AG04449 (cell line): ENCODE measurements at regions not wholly inside any gene's neighbourhood (a gene's known extent, or its start where the extent isn't known, plus 50 kb on each side); places are given as distances from the start of the nearest gene placed in this dataset.

ENCODE experiments used
- CTCF ChIA-PET: fragments of 350-600 bp; formaldehyde crosslinking; extraction: SDS; loops from one replicate; lab custom pipeline; 2021; ENCODE audit warnings: antibody characterized with exemption; lab: Yijun Ruan, JAX
- POLR2A ChIA-PET: fragments of 400-600, 350-600 bp; formaldehyde crosslinking; extraction: SDS; loops from one replicate; lab custom pipeline; 2020; ENCODE audit warnings: antibody characterized with exemption, inconsistent platforms; lab: Yijun Ruan, JAX
- DNase-seq: peaks from one replicate; pipeline ENCODE4 v3.0.0-alpha.2; 2010; ENCODE audit warnings: low read depth, low spot score
- H3K4me3 ChIP-seq: 2 replicates; pipeline ENCODE4 v1.5.1; 2011; ENCODE audit warnings: low read depth, mild to moderate bottlenecking, control low read depth, low read length
- CTCF ChIP-seq: IDR thresholded peaks from one replicate; pipeline ENCODE4 v1.5.1; 2011; ENCODE audit warnings: mild to moderate bottlenecking, moderate library complexity, low read length, control low read depth, inconsistent platforms; ENCODE audit not compliant: insufficient read depth; ENCODE audit errors: missing control alignments

GRCh38 chr21:16794950-16795349 lies 717.9 kb upstream of the CXADR start:
- TF ChIP-seq CTCF = no peak
- no peak overlapping the region for H3K4me3 ChIP-seq
- ChIA-PET CTCF (no interaction called here), POLR2A (no interaction called here)
- DNase-seq = peak; percentile 70

GRCh38 chr21:16796776-16797175 lies 716.1 kb upstream of the CXADR start:
- DNase-seq = no peak
- POLR2A ChIA-PET = no interaction called here
- CTCF ChIA-PET = no interaction called here
- H3K4me3 ChIP-seq = no peak overlapping the region
- TF ChIP-seq CTCF = no peak

GRCh38 chr21:16797540-16797939 lies 715.3 kb upstream of the CXADR start:
- TF ChIP-seq CTCF = no peak
- H3K4me3 ChIP-seq = no peak overlapping the region
- ChIA-PET CTCF (no interaction called here), POLR2A (no interaction called here)
- DNase-seq = no peak

GRCh38 chr21:16797966-16798365 lies 714.9 kb upstream of the CXADR start:
- ChIA-PET CTCF (no interaction called here), POLR2A (no interaction called here)
- DNase-seq = no peak
- TF ChIP-seq CTCF = no peak
- H3K4me3 ChIP-seq = no peak overlapping the region

GRCh38 chr21:16800536-16801275 lies 712.1 kb upstream of the CXADR start:
- ChIA-PET CTCF (no interaction called here), POLR2A (no interaction called here)
- no peak for DNase-seq
- no peak overlapping the region for H3K4me3 ChIP-seq
- TF ChIP-seq CTCF = no peak

GRCh38 chr21:16811011-16811410 lies 701.8 kb upstream of the CXADR start:
- ChIA-PET POLR2A (no interaction called here), CTCF (no interaction called here)
- TF ChIP-seq CTCF = no peak
- H3K4me3 ChIP-seq = no peak overlapping the region
- DNase-seq = no peak
